HG03521 (cell line): ENCODE measurements at regions not wholly inside any gene's neighbourhood (a gene's known extent, or its start where the extent isn't known, plus 50 kb on each side); places are given as distances from the start of the nearest gene placed in this dataset.
"Not testable (repeated sequence)": the region's sequence is repeated elsewhere in the genome, so short reads cannot be mapped to it uniquely, and the experiment has no call there.

Source experiments
- ATAC-seq: cut with Tn5 transposase; IDR thresholded peaks from one replicate; pipeline ENCODE4 v1.9.1; 2021; ENCODE audit warnings: mild to moderate bottlenecking, moderate library complexity; ENCODE audit not compliant: unreplicated experiment

DNA sequence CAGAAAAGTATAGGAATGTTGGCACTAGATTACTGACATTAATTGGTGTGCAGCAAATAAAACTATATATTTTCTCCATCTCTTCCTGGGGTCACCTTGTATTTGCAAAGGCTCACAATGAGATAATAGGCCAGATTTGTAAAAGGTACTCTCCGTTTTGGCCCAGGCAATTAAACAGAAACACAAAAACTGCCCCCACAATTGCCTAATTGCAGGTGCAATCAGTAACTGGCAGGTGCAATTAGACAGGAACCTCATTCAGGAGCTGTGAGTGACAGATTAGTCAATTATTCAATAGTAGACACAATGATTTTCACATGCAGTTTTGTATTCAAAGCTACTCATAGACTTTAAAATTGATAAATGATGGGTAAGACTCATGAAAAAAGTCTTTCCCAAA is 451.4 kb upstream of the ID2 start:
- ATAC-seq = no peak

DNA sequence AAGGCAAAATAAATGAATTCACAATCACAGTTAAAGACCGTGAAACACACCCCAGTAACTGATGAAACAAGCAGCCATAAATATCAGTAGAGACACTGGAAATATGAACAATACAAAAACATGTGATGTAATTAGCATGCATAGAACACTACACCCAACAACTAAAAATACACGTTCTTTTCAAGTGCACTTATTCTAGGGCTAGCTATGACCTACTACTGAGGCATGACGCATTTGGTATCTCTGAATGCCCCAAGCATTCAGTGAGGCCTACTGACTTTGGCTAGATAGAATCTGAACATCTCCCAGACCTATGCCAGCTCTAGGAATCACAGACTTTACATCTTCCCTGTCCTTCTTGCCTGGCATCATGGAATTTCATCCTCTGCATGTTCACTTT is 450.0 kb upstream of the ID2 start:
- ATAC-seq = no peak

DNA sequence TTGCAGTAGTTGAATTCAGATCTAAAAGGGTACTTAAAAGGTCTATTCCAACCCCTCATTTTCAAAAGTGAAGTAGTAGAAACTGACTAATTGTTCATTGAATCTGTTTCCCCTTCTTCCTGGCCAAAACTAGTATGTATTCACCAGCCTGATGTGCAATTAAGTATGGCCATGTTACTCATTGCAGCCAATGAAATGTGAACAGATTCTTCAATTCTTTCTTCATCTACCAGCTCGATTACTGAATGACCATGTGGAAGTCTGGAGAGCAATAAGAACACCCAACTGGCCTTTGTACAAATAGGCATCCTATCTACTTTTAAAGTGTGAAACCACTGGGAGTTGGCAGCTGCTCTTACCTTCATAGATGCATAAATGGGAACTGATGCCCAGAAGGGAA is 449.0 kb upstream of the ID2 start:
- no peak for ATAC-seq

DNA sequence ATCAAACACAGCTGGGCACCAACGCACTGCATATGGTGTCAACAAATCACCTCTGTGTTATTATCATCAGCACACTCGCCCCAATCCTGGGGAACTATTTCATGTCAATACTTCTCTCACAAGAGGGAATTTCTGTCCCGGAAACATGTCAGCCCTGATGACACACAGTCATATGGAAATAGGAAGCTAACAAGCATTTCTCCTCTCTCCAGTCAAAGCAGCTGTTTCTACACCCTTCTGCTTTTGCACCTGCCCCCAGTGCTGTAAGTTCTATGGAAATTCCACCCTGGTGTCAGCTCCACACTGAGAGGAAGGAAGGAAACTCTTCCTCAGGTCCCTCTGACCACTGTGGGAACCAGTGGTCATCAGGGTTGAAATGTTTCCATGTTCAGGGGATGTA is 447.6 kb upstream of the ID2 start:
- ATAC-seq = peak; percentile 7

DNA sequence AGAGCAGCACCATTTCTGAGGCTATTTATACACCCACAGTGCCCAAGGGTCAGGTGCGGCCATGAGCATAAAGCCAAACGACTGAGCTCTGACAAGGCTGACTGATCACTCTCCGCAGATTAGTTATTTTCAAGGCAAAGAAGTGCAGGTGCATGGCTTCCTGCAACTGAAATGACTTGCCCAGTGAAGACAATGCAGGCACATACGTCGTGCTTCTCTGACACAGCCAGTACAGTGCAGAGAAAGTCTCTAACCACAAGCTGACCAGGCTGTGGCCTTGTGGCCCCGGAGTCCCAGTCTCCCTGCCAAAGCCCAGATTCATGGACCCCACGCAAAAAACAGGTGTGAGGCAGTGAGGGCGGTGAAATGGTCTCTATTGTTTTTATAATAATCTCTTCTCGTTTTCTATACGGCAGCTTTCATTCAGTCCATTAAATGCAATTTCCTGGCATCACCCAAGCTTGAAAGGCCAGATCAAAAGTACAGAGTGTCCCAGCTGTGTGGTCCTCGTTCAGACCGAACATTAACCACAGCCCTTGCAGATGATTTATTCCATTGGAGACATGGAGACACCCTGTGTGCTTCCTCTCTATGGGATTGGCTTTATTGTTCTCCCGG is 447.0 kb upstream of the ID2 start:
- peak; percentile 94 for ATAC-seq

DNA sequence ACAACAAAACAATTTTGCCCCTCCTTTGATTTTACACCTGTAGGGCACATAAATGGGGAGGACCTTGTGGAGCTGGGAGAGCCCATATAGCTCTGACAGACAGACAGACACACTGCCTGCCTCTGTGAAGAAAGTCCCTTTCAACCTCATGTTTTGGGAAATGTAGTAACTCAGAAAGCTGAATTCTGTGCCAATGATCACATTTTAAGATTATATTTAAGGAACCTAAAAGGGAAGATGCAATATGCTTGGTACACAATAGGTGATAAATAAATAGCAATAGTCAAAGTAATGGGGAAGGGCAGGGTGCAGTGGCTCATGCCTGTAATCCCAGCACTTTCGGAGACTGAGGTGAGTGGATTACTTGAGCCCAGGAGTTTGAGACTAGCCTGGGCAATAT is 446.4 kb upstream of the ID2 start:
- no peak for ATAC-seq

DNA sequence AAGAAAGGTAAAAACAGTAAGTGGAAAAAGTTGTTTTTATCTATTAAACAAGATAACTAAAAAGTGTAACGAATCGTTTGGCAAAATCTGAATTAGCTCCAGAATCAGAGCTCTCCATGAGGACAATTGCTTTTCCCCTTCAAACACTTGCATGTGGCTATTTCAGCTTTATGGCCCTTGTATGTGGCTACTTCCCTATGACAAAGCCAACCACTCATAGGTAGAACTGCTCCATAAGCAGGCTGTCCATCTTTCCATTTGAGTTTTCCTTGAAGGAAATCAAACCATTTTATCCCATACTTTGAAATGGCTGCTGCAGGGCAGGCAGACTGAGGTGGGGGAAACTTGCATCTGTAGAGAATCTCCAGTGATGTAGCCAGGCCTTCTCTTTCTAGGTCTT is 445.5 kb upstream of the ID2 start:
- ATAC-seq = no peak

DNA sequence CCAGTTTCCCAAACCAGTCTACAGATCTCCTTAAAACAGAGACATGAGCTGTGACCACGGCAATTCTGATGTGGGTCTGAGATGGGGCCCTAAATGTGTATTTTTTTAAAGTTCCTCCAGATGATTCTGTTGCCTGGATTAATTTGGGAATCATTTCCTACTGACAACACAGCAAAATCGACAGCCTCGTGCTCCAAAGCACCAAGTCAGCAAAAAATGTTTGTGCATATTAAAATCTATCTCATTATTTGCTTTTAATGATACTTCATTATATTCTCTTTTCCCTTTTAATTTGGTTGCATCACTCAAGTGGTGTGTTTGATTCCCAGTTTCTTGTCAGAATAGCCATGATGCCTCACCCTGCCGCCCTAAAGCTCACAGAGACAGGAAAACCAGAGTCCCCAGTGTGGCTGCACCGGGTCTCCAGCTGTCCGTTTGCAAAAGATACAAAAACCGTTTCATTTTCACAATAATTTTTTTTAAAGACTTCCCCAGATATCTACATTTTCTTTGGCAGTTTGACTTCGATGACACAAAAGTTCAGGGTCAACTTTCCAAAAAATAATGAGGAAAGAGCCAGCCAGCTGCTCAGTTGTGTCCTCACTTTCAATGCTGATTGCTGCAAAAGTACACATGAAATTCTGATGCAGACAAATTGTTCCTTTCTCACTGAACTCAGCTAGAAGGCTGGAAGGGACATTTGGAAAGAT is 443.2 kb upstream of the ID2 start:
- no peak for ATAC-seq

DNA sequence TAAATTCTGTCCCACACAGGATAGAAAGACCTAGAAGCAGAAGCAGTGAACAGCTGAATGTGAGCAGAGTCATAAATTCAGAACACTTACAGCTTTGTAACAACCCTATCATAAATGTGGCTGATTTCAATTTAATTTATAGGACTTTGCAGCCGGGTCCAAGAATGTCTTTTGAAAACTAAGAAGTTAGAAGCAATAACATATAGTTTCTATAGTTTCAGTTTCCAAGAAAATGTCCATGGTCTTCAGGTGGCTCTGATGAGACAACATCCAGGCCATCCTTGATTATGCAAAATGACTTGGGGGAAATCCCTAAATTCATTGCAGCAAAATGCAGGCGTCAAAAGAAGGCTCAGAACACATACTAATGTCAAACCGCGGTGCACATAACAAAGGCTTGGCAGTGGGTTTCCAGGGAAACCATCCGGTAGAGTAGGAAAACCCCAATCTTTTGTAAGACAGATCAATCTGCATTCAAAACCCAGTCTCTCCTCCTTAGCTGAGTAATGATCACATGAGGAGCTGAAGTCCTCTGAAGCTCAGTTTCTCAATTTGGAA is 442.2 kb upstream of the ID2 start:
- ATAC-seq = no peak

DNA sequence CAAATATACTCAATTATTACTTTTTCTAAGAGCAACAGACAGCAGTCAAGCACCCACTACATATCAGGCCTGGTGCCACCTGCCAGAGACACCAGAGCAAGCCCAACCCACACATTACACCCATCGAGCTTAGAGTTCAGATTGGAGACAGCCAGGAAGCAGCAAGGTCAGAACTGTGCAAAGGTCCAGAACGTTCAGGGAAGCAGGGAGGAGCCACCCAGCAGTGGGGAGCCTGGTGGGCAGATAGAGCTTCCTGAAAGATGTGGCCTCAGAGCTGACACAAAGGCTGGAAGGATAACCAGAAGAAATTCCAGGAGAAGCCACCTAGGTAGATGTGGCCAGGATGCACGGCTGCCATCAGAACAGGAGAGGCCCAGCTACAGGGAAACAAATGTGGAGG is 440.5 kb upstream of the ID2 start:
- ATAC-seq = no peak

DNA sequence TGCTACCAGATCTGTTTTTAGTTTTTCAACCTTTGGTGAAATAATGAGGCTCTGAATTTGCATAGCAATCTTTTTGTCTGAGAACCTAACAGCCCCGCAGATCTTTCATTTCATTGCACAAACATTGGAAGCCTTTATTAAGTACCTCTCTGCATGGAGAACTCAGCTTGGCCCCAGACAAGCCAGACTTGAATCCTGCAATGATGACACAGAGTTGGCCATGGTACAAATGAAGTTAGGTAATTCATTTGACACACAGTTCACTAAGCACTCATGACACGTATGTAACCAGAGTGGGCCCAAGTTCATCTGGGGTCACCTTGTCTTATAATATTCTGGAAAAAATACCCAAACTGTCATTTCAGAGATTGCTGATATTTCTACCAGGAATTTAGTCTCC is 439.1 kb upstream of the ID2 start:
- ATAC-seq = no peak

DNA sequence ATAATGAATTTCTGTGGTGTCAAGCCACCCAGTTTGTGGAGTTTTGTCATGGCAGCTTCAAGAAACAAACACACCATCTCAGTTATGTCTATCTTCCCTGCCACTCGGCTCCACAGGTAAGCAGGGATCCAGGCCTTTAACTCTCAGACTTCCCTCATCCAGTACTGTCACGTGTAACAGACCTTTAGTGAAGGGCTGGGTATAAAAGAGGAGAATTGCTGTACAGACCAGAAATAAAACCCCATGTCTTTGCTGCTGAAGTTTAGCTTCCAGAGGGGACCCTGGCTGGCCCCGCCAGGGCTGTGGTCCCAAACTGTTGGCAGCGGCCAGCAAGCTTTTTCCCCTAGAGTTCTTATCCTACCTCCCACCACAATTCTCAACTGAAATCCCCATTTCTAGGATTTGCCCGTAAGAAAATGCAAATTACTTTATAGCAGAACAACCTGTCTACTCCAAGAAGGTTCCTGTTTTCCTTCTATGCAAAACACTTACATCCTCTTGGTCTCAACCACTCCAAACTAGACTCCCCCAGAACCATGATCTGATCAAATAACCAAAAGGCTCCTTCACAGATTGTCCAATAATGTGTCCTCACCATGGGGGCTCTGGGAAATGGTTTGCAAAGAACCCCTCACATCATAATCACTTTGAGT is 438.0 kb upstream of the ID2 start:
- no peak for ATAC-seq

DNA sequence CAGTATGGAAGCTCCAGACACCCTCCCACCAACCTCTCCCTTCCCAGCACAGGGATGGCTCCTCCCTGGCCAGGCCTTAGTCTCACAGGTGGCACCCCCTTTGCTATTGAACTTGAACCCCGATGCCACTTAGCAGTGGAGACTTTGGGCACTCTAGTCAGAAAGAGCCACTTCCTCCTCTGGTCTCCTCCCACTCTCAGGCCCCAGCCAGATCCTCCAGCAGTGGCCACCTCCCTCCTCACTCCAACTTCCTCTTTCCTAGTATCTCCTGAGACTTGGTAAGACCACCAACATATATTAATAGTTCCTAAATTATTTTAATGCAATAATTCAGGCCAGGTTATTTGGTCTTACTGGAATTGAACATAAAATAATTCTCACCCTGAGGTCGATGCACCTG is 437.2 kb upstream of the ID2 start:
- ATAC-seq = no peak

DNA sequence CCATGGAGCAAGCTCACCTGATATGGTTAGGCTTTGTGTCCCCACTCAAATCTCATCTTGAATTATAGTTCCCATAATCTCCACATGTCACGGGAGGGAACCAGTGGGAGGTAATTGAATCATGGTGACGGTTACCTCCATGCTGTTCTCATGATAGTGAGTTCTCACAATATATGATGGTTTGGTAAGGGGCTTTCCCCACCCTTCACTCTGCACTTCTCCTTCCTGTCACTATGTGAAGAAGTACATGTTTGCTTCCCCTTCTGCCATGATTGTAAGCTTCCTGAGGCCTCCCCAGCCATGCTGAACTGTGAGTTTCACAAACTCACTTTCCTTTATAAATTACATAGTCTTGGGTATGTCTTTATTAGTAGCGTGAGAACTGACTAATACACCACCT is 435.7 kb upstream of the ID2 start:
- ATAC-seq = no peak

DNA sequence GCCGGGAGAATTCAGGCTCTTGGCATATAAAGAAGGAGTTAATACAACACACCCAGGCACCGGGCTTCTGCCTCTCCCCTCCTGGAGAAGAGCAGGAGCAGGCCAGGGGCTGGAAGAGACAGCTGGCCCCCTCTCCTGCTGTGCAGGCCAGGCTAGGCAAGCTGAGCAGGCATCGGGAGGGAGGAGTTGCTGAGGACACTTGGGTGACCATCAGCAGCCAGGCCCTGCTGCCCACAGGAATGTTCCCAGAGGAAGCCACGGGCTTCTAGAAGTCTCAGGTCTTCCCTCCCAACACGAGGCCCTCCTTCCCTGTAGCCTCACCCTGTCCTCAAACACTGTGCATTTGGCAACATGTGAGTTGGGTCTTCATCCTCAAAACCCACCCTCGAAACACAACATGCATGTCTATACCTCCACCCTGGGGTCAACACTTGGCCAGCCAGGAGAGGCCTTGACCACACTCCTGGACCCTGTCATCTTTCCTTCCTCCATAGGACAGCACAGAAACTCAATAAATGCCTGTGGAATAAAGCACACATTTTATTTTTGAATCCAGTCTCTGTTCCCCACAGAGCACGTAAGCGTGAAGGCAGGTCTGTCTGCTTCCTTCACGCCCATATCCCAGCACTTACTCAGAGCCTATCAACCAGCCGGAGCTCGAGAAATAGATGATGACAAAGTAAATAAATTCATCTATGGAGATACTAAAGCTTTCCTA is 433.8 kb upstream of the ID2 start:
- ATAC-seq = no peak

DNA sequence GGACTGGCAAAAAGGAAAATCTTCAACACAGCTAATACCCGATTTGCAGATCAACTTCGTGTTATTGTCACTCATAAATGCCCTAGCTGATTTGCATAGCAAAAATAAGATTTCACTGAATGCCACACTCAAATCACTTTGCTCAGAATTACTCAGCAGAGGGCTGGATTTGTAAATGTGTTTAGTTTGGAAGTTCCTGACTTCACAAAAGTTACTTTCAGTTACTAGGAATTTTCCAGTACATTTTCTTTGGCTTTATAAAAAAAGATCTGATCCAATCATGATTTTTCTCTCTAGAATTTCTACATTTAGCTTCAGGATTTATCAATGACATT is 433.3 kb upstream of the ID2 start:
- no peak for ATAC-seq

DNA sequence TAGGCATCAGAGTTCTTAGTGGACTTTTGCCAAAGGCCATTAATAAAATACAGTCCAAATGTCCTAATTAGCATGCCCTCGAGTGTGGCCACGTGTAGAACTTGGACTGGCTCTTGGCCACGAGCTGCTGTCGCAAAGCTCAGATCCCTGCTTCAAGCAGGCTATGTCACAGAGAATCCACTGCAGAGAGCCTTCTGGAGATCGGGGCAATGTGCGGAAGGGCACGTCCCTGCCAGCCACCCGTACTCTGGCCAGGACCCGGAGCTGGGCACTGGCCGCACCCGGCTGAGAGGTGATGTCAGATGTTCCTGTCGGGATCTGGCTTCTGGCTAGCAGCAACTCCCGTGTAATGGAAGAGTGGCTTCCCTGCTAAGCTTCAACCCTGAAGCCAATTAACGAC is 432.7 kb upstream of the ID2 start:
- ATAC-seq = no peak

DNA sequence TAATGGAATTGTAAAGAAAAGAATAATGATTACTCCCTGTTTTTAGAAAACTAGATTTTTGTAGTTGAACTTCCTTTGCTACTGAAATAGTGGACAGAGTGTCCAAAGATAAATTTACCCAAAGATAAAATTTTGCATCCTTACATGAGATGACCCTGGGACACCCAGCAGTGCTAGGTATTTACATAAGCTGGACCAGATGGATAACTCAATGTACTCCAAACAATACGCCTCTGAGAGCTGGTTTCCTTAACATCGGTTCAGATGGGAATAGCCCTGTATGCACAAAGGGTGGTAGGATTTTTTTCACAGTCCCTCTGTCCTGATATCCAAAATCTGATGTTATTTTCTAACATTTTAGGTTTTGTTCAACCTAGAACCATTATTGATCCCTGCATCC is 432.1 kb upstream of the ID2 start:
- no peak for ATAC-seq

DNA sequence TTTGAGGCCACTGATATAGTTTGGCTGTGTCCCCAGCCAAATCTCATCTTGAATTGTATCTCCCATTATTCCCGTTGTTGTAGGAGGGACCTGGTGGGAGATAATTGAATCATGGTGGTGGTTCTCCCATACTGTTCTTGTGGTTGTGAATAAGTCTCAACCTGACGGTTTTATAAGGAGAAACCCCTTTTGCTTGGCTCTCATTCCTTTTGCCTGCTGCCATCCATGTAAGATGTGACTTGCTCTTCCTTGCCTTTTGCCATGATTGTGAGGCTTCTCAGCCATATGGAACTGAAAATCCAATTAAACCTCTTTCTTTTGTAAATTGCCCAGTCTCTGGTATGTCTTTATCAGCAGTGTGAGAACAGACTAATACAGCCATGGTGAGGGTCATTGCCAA is 431.6 kb upstream of the ID2 start:
- ATAC-seq = not testable (repeated sequence)

DNA sequence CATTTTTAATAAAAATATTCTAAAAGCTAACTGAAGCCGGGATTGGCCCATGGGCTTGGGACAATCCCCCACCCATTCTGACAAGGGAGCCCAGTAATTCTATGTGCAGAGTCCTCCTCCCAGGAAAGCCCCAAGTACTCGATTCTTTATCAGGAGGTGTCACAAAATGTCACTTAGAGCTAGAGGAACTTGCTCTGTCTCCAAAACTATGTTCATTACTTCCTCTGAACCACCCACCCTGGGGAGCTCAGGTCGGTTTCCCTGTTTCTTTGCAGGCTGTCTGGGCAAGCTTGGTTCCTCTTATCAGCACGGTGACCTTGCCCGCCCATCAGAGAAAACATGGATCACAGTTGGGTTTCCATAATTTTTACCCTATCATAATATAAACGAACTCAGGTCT is 430.6 kb upstream of the ID2 start:
- ATAC-seq = no peak

DNA sequence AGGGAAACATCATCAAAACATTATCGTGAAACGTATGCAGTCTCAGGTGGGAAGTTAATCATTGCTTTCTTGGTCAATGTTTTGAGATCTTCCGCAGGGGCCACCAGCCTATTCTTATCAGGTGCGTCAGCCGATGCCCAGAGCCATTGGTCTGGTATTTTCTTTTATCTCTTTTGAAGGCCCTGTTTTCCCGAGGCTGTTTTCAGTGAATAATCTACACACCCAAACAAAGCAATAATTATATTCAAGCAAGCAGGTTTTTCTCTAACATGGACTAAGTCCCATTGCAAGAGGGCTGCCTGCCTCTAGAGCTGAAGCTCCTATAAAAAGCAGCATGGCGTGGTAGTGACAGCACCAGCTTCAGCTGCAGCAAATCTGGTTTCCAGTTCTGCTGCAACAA is 430.0 kb upstream of the ID2 start:
- no peak for ATAC-seq
